Breast epithelium (tissue), 3 donors: ENCODE measurements at regions not wholly inside any gene's neighbourhood (a gene's known extent, or its start where the extent isn't known, plus 50 kb on each side); places are given as distances from the start of the nearest gene placed in this dataset.
"Not testable (repeated sequence)": the region's sequence is repeated elsewhere in the genome, so short reads cannot be mapped to it uniquely, and the experiment has no call there.

Experiments used
- POLR2A ChIP-seq: fragments of 450-650 bp; IDR thresholded peaks from one replicate; pipeline ENCODE4 v1.6.1; 2016; ENCODE audit warnings: antibody characterized with exemption, mild to moderate bottlenecking, moderate library complexity
- POLR2AphosphoS5 ChIP-seq, 3 donors: sonication (generic); formaldehyde crosslinking; IDR thresholded peaks; one replicate each; pipeline ENCODE4 v1.6.1; 2017; ENCODE audit warnings: antibody characterized with exemption in 3 of 3
- TF ChIP-seq, protein P1 (sequence below), 3 donors: fragments of 450-650 bp; IDR thresholded peaks; one replicate each; pipeline ENCODE4 v1.5.1; 2016 to 2017; ENCODE audit warnings: antibody characterized with exemption in 3 of 3, mild to moderate bottlenecking in 3 of 3, moderate library complexity in 3 of 3

DNA sequence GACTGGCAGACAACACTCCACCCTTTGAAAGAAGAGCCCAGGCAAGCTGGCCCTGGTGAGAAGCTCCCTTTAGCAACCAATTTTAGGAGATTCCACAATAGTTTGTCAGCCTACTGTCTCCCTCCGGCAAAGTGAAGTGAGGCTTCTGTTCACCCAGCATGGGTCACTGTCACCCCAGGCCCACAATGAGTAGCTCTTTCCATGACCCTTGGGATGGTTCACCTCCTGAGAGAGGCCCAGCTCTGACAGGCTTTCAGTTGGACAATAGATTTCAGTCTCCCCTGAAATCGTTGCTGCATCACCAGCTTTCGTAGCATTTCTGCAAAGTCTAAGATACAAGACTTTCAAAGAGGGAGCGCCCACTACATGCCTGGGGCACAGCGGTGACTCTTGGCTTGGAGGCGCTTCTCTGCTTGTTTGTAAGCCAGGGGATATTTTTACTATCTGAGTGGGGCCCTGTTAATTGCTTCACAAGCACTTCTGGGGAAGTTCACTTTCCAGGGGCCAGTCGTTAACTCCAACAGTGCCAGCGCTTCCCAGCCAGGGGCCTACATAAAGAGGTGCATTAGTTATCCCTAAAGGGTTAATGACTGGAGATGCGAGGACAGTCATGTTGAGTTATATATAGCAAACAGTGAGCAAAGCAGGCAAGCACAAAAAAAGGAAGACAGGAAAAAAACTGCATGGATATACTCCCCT, 255.7 kb downstream of the BCL2L11 start:
- TF ChIP-seq, protein P1, sequence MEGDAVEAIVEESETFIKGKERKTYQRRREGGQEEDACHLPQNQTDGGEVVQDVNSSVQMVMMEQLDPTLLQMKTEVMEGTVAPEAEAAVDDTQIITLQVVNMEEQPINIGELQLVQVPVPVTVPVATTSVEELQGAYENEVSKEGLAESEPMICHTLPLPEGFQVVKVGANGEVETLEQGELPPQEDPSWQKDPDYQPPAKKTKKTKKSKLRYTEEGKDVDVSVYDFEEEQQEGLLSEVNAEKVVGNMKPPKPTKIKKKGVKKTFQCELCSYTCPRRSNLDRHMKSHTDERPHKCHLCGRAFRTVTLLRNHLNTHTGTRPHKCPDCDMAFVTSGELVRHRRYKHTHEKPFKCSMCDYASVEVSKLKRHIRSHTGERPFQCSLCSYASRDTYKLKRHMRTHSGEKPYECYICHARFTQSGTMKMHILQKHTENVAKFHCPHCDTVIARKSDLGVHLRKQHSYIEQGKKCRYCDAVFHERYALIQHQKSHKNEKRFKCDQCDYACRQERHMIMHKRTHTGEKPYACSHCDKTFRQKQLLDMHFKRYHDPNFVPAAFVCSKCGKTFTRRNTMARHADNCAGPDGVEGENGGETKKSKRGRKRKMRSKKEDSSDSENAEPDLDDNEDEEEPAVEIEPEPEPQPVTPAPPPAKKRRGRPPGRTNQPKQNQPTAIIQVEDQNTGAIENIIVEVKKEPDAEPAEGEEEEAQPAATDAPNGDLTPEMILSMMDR (IDR thresholded peaks at IDR 0.05), result not testable (repeated sequence)
- not testable (repeated sequence) for TF ChIP-seq POLR2A; POLR2AphosphoS5 (IDR thresholded peaks at IDR 0.05)
